Gastroesophageal sphincter (tissue), 3 donors: ENCODE measurements at regions not wholly inside any gene's neighbourhood (a gene's known extent, or its start where the extent isn't known, plus 50 kb on each side); places are given as distances from the start of the nearest gene placed in this dataset.

Experiments used
- CTCF ChIP-seq, 4 experiments: fragments of 200-600 bp in 2 of 4; fragments of 450-650 bp in 2 of 4; sonication (generic) in 1 of 4; IDR thresholded peaks; one replicate each; pipeline ENCODE4 v1.5.1; 2017 to 2019; ENCODE audit warnings: antibody characterized with exemption in 4 of 4, mild to moderate bottlenecking in 2 of 4, moderate library complexity in 2 of 4
- EP300 ChIP-seq: sonication (generic); formaldehyde crosslinking; IDR thresholded peaks from one replicate; pipeline ENCODE4 v1.6.1; 2017; ENCODE audit warnings: antibody characterized with exemption, mild to moderate bottlenecking
- POLR2A ChIP-seq, 2 donors: fragments of 450-650 bp; IDR thresholded peaks; one replicate each; pipeline ENCODE4 v1.6.1; 2017; ENCODE audit warnings: antibody characterized with exemption in 2 of 2, mild to moderate bottlenecking in 2 of 2, moderate library complexity in 1 of 2

- TF ChIP-seq CTCF (IDR thresholded peaks at IDR 0.05) (no peak), POLR2A (IDR thresholded peaks at IDR 0.05) (no peak), EP300 (no peak)
Measured at GRCh38 chr14:61120576-61120975, 139.5 kb downstream of the SLC38A6 start.
